ENCODE measurements at regions not wholly inside any gene's neighbourhood (a gene's known extent, or its start where the extent isn't known, plus 50 kb on each side); places are given as distances from the start of the nearest gene placed in this dataset.

- no peaks in the 10 kb centered on the region for H3K36me3 ChIP-seq
- H3K4me3 ChIP-seq (ENCODE audit: low read depth, low read length): no peak overlapping the region
- DNase-seq: no peak
- no peaks in the 10 kb centered on the region for H3K27me3 ChIP-seq (ENCODE audit: insufficient read depth, low read depth, severe bottlenecking)
- no peak overlapping the region for H3K27ac ChIP-seq
- no peaks in the 10 kb centered on the region for H3K9me3 ChIP-seq (ENCODE audit: severe bottlenecking)
- TF ChIP-seq, protein P1, sequence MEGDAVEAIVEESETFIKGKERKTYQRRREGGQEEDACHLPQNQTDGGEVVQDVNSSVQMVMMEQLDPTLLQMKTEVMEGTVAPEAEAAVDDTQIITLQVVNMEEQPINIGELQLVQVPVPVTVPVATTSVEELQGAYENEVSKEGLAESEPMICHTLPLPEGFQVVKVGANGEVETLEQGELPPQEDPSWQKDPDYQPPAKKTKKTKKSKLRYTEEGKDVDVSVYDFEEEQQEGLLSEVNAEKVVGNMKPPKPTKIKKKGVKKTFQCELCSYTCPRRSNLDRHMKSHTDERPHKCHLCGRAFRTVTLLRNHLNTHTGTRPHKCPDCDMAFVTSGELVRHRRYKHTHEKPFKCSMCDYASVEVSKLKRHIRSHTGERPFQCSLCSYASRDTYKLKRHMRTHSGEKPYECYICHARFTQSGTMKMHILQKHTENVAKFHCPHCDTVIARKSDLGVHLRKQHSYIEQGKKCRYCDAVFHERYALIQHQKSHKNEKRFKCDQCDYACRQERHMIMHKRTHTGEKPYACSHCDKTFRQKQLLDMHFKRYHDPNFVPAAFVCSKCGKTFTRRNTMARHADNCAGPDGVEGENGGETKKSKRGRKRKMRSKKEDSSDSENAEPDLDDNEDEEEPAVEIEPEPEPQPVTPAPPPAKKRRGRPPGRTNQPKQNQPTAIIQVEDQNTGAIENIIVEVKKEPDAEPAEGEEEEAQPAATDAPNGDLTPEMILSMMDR (IDR thresholded peaks at IDR 0.05; ENCODE audit: low read depth, low read length): no peak
Measured at GRCh38 chr6:126091466-126091865, 105.1 kb downstream of the TRMT11 start.

DNA sequence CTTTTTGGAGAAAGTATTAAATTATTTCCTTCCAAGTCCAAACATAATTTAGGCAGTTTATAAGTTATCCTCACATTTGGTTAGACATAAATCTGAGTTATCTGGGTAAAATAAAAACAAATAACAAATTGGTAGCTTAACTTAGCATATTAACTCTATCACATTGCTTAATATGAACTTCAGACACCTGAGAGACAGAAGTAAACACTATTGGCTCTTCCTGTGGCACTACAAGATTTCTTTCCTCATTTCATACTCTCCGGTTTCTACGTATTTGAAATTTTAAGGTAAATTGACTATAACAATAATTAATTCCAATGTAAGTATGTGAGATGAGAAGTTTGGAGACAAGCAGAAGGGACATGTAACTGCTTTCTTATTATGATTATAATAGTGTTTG is 106.8 kb downstream of the TRMT11 start:
- Histone ChIP-seq H3K27ac (no peak overlapping the region), H3K36me3 (no peaks in the 10 kb centered on the region), H3K9me3 (ENCODE audit: severe bottlenecking) (no peaks in the 10 kb centered on the region), H3K4me3 (ENCODE audit: low read depth, low read length) (no peak overlapping the region), H3K27me3 (ENCODE audit: insufficient read depth, low read depth, severe bottlenecking) (no peaks in the 10 kb centered on the region)
- DNase-seq: no peak
- TF ChIP-seq, protein P1 (IDR thresholded peaks at IDR 0.05; ENCODE audit: low read depth, low read length): no peak

DNA sequence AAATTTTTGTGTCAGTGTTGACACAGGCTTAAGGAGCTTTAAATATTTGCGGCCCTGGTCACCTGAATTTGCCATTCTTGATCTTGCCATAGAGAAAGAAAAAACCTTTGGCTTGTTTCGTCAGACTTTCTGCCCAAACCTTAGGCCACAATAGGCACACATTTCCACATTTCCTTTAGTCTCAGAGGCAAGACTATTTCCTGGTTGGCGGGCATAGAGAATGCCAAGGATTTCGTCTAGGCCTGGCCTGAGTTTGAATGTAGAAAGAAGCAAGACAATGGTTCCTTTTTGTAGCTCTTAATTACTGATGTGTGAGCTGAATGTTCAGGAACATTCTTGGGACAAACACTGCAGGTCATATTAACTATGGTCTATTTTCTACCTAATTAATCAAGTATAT is 108.1 kb downstream of the TRMT11 start:
- no peaks in the 10 kb centered on the region for H3K9me3 ChIP-seq (ENCODE audit: severe bottlenecking)
- TF ChIP-seq, protein P1 (IDR thresholded peaks at IDR 0.05; ENCODE audit: low read depth, low read length): no peak
- no peak for DNase-seq
- no peaks in the 10 kb centered on the region for H3K27me3 ChIP-seq (ENCODE audit: insufficient read depth, low read depth, severe bottlenecking)
- no peaks in the 10 kb centered on the region for H3K36me3 ChIP-seq
- no peak overlapping the region for H3K4me3 ChIP-seq (ENCODE audit: low read depth, low read length)
- H3K27ac ChIP-seq: no peak overlapping the region

GRCh38 chr6:126100386-126100785 is 114.0 kb downstream of the TRMT11 start:
- Histone ChIP-seq H3K4me3 (ENCODE audit: low read depth, low read length) (no peak overlapping the region), H3K9me3 (ENCODE audit: severe bottlenecking) (no peaks in the 10 kb centered on the region), H3K36me3 (no peaks in the 10 kb centered on the region), H3K27ac (no peak overlapping the region), H3K27me3 (ENCODE audit: insufficient read depth, low read depth, severe bottlenecking) (no peaks in the 10 kb centered on the region)
- TF ChIP-seq, protein P1 (IDR thresholded peaks at IDR 0.05; ENCODE audit: low read depth, low read length): no peak
- no peak for DNase-seq

DNA sequence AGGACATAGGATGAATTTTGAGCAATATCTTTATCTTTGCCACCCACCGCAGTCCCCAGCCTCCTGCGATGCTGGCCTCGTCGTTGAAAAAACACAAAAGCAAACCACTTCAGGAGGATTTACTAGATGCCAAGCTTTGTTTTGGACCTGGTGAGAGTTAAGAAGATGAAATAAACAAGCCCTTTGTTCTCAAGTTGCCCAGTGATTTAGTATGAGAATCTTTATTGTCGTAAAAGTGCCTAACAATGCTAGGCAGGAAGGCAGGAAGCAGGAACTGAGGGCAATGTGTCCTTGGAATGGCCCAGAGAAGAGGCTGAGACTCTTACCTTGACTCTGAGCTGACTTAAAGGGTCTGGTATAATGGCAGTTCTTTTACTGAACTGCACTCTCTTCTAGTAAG is 116.0 kb downstream of the TRMT11 start:
- Histone ChIP-seq H3K4me3 (ENCODE audit: low read depth, low read length) (no peak overlapping the region), H3K27ac (no peak overlapping the region), H3K27me3 (ENCODE audit: insufficient read depth, low read depth, severe bottlenecking) (no peaks in the 10 kb centered on the region), H3K36me3 (no peaks in the 10 kb centered on the region), H3K9me3 (ENCODE audit: severe bottlenecking) (no peaks in the 10 kb centered on the region)
- TF ChIP-seq, protein P1 (IDR thresholded peaks at IDR 0.05; ENCODE audit: low read depth, low read length): no peak
- DNase-seq: no peak

GRCh38 chr6:126103993-126104392 is 117.7 kb downstream of the TRMT11 start:
- H3K9me3 ChIP-seq (ENCODE audit: severe bottlenecking): no peaks in the 10 kb centered on the region
- no peak overlapping the region for H3K4me3 ChIP-seq (ENCODE audit: low read depth, low read length)
- no peaks in the 10 kb centered on the region for H3K36me3 ChIP-seq
- H3K27ac ChIP-seq: no peak overlapping the region
- TF ChIP-seq, protein P1 (IDR thresholded peaks at IDR 0.05; ENCODE audit: low read depth, low read length): no peak
- H3K27me3 ChIP-seq (ENCODE audit: insufficient read depth, low read depth, severe bottlenecking): no peaks in the 10 kb centered on the region
- DNase-seq: no peak
